ENCODE measurements at regions not wholly inside any gene's neighbourhood (a gene's known extent, or its start where the extent isn't known, plus 50 kb on each side); places are given as distances from the start of the nearest gene placed in this dataset.

DNA sequence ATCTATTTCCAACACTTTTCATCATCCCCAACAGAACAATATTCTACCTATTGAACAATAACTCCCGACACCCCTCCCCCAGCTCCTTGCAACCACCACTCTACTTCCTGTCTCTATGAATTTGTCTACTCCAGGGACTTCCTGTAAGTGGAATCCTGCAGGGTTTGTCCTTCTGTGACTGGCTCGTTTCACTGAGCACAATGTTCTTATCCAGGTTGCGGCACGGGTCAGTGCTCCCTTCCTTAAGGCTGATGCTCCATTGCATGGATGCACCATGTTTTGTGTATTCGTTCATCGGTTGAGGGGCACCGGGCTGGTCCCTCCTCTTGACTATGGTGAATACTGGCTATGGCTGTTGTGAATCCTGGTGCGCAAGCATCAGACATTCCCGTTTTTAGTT is 163.2 kb downstream of the TBXT start:
- TF ChIP-seq POLR2AphosphoS5 (IDR thresholded peaks at IDR 0.05) (no peak), EP300 (IDR thresholded peaks at IDR 0.05) (no peak), POLR2A (IDR thresholded peaks at IDR 0.05) (no peak)
- TF ChIP-seq, protein P1, sequence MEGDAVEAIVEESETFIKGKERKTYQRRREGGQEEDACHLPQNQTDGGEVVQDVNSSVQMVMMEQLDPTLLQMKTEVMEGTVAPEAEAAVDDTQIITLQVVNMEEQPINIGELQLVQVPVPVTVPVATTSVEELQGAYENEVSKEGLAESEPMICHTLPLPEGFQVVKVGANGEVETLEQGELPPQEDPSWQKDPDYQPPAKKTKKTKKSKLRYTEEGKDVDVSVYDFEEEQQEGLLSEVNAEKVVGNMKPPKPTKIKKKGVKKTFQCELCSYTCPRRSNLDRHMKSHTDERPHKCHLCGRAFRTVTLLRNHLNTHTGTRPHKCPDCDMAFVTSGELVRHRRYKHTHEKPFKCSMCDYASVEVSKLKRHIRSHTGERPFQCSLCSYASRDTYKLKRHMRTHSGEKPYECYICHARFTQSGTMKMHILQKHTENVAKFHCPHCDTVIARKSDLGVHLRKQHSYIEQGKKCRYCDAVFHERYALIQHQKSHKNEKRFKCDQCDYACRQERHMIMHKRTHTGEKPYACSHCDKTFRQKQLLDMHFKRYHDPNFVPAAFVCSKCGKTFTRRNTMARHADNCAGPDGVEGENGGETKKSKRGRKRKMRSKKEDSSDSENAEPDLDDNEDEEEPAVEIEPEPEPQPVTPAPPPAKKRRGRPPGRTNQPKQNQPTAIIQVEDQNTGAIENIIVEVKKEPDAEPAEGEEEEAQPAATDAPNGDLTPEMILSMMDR (IDR thresholded peaks at IDR 0.05): no peak
